DMS79 treated with DMSO at 0.1 percent for 48 hours (cell line): ENCODE measurements at regions not wholly inside any gene's neighbourhood (a gene's known extent, or its start where the extent isn't known, plus 50 kb on each side); places are given as distances from the start of the nearest gene placed in this dataset.

Experiments used
- DNase-seq: peaks from one replicate; lab custom pipeline; 2025; lab: John Stamatoyannopoulos, UW

DNA sequence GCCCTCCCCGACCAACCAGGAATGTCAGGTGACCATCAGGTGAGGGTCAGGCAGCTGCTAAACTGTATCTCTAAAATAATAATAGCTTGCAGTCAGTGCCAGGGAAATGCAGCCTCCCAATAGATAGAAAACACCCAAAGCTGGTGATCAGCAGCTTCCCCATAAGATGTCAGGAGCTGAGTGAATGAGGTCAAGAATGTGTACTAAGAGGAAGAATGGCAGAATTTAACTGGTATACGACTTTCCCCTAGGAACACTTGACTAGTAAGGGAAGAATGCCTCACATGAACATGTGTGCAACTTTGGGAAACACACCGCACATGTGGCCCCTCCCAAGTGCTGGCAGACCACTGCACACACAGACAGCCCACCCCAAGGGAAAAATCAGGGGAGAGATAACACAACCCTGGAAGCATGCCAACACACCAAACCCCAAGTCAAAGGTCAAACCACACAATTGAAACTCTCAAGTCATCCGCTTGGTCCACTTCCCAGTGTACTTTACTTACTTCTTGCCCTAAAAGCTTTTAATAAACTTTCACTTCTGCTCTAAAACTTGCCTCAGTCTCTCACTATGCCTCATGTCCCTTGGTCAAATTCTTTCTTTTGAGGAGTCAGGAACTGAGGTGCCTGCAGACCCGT, 806.5 kb downstream of the OTOL1 start:
- no peak for DNase-seq

DNA sequence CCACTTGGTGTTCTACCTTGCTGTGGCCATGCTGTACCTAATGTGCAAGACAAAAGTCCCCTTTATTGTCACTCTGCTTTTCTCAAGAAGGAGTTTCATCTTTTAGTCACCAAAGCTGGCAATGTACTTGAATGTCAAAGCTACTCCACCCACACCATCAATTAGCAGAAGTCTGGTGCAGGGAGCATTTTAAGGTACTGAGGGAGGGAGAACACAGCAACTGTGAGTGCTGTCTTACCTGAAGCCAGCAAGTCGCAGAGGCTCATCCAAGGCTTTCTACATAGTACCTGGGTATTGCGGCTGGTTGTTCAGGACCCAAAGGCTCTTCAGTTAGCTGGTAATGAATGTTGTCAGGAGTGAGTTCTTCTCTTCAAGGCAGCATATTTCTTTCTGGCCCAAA, 820.4 kb downstream of the OTOL1 start:
- no peak for DNase-seq

DNA sequence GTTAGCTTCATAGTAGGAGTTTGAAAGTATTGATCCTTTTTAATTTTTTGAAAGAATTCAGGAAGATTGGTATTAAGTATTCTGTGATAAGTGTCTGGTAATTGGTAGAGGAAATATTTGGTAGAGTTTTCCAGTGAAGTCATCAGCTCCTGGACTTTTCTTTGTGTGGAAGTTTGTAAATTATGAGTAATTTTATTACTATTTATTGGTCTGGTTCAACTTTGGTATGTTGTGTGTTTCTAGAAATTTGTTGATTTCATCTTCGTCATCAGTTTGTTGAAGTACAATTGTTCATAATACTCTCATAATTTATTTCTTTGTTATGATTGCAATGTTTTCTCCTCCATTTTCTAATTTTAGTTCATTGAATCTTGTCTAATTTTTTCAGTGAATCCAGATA, 832.0 kb downstream of the OTOL1 start:
- DNase-seq = no peak

DNA sequence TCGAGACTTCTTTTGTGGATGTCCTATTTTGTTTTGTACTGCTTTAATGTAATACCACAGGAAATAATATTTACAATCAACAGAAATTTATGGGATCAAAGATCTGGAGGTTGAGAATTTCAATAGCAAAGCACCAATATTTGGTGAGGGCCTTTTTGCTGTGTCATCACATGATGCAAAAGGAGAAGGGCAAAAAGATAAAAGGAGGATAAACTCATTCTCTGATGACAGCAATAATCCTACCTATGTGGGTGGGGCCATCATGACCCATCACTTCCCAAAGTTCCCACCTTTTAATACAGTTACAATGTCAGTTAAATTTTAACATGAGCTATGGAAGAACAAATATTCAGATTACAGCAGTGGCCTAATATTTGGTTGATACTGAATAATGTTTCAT, 832.9 kb downstream of the OTOL1 start:
- DNase-seq = no peak

DNA sequence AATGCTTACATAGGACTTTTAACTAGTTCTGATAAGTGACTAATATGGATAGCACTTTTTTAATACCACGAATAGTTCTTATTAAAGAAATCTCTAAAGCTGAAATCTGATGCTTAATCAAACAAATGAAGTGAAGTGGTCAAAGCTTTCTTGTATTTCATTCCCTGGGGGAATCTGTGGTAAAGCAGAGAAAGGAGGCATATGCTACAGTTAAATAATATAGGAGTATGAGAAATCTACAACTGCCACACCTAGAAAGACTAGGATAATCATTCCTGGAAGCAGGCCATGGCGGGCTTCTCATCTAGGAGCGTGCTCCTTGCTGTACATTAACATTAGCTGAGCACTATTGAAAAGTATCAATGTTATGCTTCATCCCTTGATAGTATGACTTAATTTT, 835.7 kb downstream of the OTOL1 start:
- no peak for DNase-seq

DNA sequence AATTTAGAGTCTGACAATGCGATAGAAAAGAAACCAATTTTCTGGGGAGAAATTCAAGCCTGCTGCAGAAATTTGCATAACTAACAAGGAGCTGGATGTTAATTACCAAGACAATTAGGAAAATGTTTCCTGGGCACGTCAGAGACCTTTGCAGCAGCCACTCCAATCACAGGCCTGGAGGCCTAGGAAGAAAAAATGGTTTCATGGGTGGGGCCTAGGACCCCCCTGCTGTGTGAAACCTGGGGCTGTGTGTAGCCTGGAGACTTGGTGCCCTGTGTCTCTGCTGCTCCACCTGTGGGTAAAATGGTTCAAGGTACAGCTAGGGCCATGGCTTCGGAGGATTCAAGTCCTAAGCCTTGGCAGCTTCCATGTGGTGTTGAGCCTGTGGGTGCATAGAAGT, 837.9 kb downstream of the OTOL1 start:
- DNase-seq = no peak

DNA sequence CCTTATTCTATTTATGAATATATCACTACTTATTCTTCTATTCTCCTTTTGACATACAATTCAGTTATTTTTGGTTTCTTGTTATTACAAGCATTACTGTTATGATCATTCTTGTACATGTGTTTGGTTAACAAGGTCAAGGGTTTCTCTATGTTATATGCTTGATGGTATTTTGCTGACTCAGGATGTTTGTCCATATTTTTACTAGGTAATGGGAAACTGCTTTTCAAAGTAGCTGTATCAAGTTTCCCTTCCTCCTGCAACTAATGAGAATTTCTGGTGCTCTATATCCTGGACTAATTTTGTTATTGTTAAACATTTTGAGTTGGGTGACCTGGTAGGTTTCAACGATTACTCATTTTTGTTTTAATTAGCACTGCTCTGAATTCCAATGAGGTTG, 841.0 kb downstream of the OTOL1 start:
- DNase-seq = no peak

DNA sequence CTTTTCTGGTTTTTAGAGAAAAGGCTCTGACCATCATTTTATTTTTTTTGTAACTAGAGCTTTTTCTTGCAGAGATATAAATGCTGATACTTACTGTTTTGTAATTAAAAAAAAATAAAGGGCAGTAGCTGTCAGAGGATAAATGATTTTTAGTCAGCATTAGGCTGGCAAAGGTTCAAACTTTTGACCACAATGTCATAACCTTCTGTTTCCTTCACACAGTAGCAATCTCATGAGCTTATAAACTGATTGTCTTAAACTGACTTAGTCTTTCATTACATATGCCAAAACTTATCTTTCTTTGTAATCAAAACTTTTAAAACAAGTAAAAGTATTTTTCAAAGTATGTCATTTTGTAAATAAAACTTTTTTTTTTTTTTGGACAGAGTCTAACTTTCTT, 841.9 kb downstream of the OTOL1 start:
- DNase-seq = no peak

DNA sequence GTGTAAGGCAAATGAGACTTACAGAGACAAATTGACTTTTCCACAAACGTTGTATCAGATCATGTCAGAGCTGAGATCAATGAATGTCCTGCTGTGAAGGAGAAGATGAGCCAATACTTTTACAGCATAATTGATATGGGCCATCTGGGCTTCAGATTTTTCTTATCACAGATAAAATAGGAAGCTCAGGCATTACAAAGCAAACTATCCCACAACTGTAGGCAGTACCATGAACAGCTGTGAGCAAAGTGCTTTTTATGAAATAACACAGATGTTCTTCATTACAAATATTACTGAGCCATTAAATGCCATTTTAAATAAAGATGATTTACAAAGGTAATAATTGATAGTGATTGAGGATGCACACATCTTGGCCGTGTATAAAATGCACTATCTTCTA, 852.3 kb downstream of the OTOL1 start:
- DNase-seq = no peak

DNA sequence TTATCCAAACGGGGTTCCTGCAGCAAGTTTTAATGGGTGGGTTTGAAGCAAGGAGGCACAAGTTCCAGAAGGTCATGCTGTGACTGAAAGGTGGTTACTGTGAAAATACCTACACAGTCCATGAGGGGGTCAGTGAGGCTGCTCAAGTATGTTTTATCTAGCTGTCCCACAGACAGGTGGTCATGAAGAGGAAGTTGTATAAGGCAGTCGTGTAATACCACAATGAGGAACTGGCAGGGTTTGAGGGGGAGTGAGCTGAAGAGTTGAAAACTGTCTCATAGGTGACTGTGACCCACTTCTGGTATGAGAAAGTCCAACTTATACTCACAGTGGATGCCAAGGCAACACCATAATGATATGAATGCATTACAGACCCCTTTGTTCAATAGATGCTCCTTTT, 856.8 kb downstream of the OTOL1 start:
- DNase-seq = no peak

DNA sequence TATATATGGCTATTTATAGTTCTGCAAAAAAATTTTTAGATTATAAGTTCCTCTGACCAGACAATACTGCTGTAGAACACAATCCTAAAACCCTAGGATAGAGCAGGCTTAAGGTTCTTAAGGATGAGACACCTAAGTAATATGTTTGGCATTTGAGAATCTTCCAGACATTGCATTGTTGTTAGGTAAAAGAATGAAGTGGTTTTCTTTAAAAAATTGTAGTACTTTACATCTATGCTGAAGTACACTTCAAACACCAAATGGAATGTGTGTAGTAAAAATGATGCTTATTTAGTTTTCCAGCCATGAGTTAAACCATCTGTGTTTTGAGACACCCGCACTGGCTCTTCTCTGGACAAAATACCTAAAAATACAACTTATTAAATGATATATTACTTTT, 857.7 kb downstream of the OTOL1 start:
- DNase-seq = no peak

DNA sequence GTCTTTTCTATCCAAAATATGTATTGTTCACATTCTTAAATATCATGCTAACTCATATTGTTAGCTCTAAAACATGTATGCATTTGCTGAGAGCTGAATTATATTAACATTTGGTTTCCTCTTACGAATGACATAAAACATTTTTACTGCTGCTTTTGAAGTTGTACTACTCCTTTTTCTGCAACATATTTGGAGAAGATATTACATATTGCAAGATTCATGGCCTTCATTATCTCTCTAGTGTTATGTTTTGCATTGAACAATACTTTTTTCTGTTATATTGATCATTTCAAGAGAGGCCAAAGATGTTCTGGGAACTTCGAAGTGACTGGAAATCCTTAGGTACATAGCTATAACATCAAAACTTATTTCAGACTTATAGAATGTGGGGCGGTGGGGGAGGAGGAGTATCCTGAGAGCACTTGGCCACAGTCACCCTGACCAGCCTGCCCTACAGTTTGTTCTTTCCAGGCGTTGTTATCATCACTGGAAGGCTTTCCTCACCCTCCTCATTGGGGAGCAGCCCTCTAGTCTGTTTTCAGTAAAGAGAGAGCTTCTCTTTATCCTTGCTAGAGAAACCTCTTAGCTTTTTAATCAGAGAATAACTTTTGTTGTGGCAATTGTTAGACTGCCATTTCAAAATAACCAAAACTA, 868.6 kb downstream of the OTOL1 start:
- DNase-seq = no peak

DNA sequence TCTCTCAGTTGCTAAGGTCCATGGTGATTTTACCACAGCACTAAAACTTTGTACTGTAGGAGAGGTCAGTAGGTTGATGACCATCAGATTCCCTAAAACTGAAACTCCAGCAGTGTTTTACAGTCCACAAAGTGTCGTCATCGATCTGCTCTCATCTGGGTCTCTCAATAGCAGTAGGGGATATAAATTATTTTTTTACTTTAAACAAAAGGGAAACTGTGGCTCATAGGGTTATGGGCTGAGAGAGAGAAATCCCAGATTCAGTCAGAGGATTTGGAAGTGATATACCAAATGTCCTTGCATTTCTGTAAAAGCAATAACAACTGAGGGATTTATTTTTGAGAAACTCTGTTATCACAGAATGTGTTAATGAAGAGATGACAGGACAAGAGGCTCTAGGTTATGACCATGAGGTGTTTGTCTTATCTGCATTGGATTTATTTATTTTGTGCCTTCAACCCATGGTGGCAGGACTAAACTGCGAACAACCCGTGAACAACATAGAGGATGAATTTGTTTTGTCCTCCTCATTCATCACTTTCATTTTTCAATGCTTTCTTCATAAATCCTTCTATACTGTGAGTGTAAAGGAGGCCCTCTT, 869.7 kb downstream of the OTOL1 start:
- no peak for DNase-seq

DNA sequence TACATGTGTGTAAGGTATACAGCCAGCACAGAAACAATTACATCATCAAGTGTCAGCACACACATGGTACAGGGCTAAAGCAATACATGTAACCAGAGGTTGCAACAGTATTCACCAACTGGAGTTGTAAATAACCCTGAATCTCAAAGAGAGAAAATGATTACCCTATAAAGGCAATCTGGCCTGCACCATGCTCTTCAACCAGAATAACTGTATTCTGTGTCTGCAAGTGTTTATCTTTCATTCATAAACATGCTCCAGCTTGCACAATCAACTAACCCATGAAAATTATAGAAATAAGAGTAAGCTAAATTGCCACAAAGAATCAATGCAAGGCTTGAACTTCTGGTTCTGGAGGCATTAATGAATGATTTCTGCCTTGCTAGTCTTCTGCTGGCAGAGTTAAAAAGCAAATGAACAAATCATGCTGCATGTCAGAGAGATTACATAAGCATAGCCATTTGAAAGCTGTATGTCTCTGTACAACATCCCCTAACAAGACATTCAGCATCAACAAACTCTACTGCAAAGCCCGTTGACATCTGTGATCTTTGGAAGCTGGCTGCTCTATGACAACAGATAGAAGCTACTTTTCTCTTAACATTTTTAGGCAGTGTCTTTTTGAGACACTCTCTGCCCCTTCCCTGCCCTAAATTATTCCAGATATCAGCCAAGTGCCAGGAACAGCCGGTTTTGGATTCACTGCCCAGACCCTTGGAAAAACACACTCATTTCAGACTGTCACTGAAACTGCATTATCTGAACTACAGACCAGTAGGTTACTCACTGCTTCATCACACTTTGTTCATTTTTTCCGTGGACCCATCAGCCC, 871.0 kb downstream of the OTOL1 start:
- no peak for DNase-seq

DNA sequence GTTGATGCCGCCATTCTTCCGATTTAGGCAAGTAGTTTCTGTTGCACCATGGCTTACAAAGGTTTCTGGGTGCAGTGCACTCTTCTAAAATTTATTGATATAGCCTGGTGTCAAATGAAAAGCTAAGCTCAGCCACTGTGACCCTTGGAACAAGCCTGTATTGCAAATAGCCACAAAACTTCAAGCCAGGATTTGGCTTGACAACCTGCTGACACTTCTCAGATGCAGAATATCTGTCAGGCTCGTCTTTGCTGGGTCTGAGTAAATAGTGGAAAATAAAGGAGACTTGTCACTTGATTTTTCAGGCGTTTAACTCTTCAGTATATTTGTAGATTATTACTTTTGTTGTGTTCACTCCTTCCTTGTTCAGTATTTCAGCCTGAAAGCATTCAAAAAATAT, 871.8 kb downstream of the OTOL1 start:
- DNase-seq = no peak

DNA sequence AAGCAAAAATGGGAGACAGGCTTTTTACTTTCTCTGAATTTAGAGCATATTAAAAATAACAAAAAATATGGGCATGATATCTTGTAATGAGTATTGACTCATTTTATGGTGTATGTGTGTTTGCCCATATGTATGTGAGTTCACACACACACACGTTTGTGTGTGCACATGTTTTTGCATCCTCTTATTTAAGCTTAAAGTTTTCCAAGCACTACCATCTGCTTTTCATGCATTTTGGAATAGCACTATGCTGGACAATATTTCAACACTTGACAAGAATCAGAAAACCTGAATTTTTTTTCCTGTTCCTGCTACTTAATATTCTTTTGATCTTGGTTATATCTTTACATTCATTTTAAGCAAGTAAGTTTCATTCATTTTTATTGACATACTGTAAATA, 872.7 kb downstream of the OTOL1 start:
- DNase-seq = no peak

DNA sequence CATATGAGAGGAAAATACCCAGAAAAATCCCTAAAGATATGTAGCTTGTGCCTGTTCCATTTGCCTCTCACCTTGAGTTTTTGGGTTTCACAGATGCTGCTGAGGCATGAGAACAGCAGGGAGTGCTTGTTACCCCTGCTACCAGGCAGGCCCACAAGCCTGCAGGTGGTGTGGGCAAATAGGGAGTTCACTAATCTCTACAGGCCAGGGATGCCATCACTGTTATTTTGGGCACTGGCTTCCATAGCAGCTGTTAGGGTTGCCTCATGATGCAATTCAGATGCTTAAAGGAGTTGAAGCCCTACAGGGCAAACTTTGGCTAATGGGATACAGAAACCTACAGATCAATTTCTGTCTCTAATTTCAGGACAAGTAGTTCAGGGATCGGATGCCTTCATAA, 873.5 kb downstream of the OTOL1 start:
- DNase-seq = no peak

DNA sequence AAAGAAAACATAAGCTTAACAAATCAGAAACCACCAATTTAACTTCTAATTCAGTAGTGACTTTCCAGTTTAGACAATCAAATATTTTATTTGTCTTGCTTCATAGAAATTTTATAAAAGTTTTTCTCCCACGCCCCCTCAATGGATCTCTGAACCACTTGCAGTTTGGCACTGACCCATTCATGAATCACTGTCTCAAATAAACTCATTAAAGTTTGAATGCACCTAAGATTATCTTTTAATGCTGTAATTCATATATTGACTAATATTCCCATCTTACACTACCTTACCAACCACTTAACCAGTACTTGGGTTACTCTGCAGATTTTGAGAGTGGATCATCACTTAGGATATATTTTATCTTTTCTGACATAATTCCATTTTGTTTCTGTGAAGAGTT, 880.2 kb downstream of the OTOL1 start:
- DNase-seq = no peak

DNA sequence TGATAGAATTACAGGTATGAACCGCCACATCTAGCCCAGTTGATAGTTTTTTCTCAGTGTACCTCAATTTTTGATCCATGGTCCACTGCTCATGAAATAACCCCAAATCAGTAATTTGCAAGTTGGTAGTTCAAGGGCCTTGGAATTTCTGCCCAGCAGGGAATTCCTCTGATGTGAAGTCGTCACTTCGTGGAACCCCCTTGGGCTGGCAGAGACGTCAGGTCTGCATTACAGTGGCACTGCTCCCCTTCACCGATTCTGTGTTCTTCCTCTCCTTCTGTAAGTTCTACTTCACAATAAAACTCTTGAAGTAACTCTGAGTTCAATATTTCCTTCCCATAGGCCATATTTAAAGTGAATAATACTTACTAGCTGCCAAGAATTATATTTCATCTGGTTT, 881.0 kb downstream of the OTOL1 start:
- no peak for DNase-seq

DNA sequence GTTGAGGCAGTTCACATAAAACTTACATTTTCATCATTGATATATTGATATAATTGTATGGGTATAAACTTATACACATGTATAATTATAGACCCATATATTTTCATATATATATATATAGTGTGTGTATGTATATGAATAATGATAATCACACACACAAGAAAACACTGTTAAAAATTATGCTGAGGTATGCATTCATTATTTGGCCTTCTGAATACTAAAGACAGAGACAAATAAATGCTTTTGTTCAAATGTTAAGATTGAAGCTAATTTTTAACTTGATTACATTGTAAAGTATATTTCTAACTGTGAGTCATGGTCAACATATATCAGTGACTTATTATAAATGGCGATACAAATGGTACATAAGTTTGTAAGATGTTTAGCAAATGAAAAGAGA, 888.8 kb downstream of the OTOL1 start:
- DNase-seq = no peak

DNA sequence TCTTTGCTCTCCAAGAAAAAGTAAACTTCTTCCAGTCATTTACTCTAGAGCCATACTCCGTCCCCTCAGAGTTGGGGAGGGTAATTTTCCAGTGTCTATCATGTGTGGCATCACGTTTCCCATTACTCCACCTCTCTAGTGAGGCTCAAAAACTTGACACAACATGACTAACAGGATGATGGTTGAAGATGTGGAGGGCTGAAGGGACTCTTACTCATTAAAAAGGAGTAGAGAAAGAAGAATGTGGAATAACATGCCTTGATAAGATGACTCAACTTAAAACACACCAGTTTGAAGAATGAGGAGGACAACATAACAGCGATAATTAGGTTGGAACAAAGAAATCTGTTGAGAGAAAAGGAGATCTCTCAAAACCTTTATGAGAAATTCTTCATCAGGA, 894.3 kb downstream of the OTOL1 start:
- DNase-seq = no peak

DNA sequence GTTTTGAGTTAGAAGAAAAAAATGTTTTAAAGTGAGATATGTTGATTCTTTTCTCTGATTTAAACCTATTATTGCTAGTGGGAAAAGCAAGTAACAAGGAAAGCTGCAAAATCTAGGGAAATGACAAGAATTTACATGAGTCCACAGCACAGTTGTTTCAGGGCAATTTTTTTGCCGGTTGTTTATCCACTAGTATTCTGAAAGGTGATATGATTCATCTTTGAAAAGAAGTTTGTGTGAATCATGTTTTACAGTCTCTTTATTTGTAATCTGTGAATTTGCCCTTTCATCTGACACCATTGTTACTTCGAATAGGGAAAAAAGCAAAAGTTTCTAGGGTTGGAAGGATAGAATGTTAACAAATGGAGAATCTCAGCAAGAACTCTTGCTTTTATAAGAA, 894.7 kb downstream of the OTOL1 start:
- no peak for DNase-seq

DNA sequence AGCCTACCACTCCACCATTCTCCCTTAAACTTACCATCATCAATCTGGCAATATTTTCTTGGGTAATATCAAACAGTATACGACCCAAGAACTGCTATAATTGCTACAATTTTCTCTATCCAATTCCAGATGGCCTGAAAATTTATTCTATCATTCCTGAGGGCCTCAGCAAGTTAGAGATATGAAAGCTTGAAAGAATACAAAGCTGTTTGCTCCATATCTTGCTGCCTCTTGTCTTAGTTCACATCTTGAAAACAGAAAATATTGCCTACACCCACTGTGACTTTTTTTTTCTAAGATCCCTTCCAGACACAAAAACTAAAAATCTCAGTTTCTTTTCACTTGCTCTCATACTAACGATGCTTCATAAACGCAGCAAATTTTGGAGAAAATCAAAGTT, 898.9 kb downstream of the OTOL1 start:
- no peak for DNase-seq
